Glutamatergic neuron (in vitro differentiated cells): ENCODE measurements at regions not wholly inside any gene's neighbourhood (a gene's known extent, or its start where the extent isn't known, plus 50 kb on each side); places are given as distances from the start of the nearest gene placed in this dataset.

ENCODE experiments used
- DNase-seq: peaks from one replicate; pipeline ENCODE4 v3.0.0; 2022
- H3K27ac Mint-ChIP-seq: one replicate; pipeline ENCODE4 v1.8.0; 2020; ENCODE audit warnings: mild to moderate bottlenecking, mixed read lengths, inconsistent platforms; ENCODE audit not compliant: unreplicated experiment
- H3K27me3 Mint-ChIP-seq: one replicate; pipeline ENCODE4 v1.8.0; 2020; ENCODE audit warnings: mild to moderate bottlenecking, moderate library complexity, mixed read lengths, inconsistent platforms; ENCODE audit not compliant: unreplicated experiment
- H3K36me3 Mint-ChIP-seq: one replicate; pipeline ENCODE4 v1.8.0; 2020; ENCODE audit warnings: mild to moderate bottlenecking, mixed read lengths, inconsistent platforms; ENCODE audit not compliant: unreplicated experiment
- H3K4me1 Mint-ChIP-seq: one replicate; pipeline ENCODE4 v1.8.0; 2020; ENCODE audit warnings: mild to moderate bottlenecking, low read depth, mixed read lengths, inconsistent platforms; ENCODE audit not compliant: unreplicated experiment
- H3K4me3 Mint-ChIP-seq: one replicate; pipeline ENCODE4 v1.8.0; 2020; ENCODE audit warnings: mild to moderate bottlenecking, mixed read lengths, inconsistent platforms; ENCODE audit not compliant: unreplicated experiment
- H3K9me3 Mint-ChIP-seq: one replicate; pipeline ENCODE4 v1.8.0; 2020; ENCODE audit warnings: mild to moderate bottlenecking, moderate library complexity, mixed read lengths, inconsistent platforms; ENCODE audit not compliant: unreplicated experiment
- CTCF ChIP-seq: fragments of 200-600 bp; sonication (generic); IDR thresholded peaks from one replicate; pipeline ENCODE4 v1.5.0; 2021; ENCODE audit not compliant: partially characterized antibody, unreplicated experiment

- peaks cover 10% of the 10 kb centered on the region for H3K4me1 Mint-ChIP-seq
- no peak overlapping the region for H3K4me3 Mint-ChIP-seq
- H3K36me3 Mint-ChIP-seq: no peaks in the 10 kb centered on the region
- H3K27me3 Mint-ChIP-seq: peaks cover 13% of the 10 kb centered on the region
- H3K27ac Mint-ChIP-seq: no peak overlapping the region
- no peak for TF ChIP-seq CTCF
- peaks cover 5% of the 10 kb centered on the region for H3K9me3 Mint-ChIP-seq
- no peak for DNase-seq
These were observed 173.1 kb upstream of the RTL1 start for GRCh38 chr14:101076451-101077198.

GRCh38 chr14:101077481-101078074 lies 174.1 kb upstream of the RTL1 start:
- H3K27me3 Mint-ChIP-seq: peaks cover 14% of the 10 kb centered on the region
- H3K36me3 Mint-ChIP-seq: no peaks in the 10 kb centered on the region
- peak overlapping the region; percentile 48 for H3K27ac Mint-ChIP-seq
- no peak for TF ChIP-seq CTCF
- H3K4me1 Mint-ChIP-seq: peaks cover 2% of the 10 kb centered on the region
- peak; percentile 71 for DNase-seq
- peaks cover 5% of the 10 kb centered on the region for H3K9me3 Mint-ChIP-seq
- H3K4me3 Mint-ChIP-seq: peak overlapping the region; percentile 77

GRCh38 chr14:101078170-101078891 lies 174.8 kb upstream of the RTL1 start:
- no peak for DNase-seq
- H3K4me1 Mint-ChIP-seq: peaks cover 2% of the 10 kb centered on the region
- H3K36me3 Mint-ChIP-seq: no peaks in the 10 kb centered on the region
- H3K27ac Mint-ChIP-seq: no peak overlapping the region
- peak overlapping the region; percentile 61 for H3K4me3 Mint-ChIP-seq
- no peak for TF ChIP-seq CTCF
- H3K27me3 Mint-ChIP-seq: peaks cover 14% of the 10 kb centered on the region
- peaks cover 5% of the 10 kb centered on the region for H3K9me3 Mint-ChIP-seq

- TF ChIP-seq CTCF: no peak
- Mint-ChIP-seq H3K4me1 (peaks cover 2% of the 10 kb centered on the region), H3K4me3 (no peak overlapping the region), H3K9me3 (peaks cover 5% of the 10 kb centered on the region), H3K27ac (no peak overlapping the region), H3K36me3 (no peaks in the 10 kb centered on the region), H3K27me3 (peaks cover 14% of the 10 kb centered on the region)
- DNase-seq: no peak
These were observed 175.3 kb upstream of the RTL1 start for GRCh38 chr14:101078892-101079221.
